ENCODE measurements at regions not wholly inside any gene's neighbourhood (a gene's known extent, or its start where the extent isn't known, plus 50 kb on each side); places are given as distances from the start of the nearest gene placed in this dataset.

DNA sequence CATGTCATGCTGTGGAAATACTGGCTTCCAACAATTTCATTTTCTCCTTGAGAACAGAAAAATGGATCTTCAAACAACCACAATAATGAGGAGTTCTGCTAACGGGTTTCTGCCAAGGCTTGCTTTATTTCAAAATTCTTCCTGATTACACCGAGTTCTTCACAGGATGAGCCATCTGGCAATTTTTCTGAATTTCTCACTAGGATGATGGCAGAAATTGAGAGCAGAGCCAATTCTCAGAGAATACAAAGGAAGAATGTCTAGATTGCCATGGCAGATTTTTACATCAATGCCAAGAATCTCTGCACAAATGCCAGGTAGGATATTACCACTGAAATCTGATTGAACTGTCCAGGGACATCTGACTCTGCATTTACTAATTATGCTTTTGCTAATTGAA, 619.0 kb upstream of the CHRM3 start:
- TF ChIP-seq, protein P1, sequence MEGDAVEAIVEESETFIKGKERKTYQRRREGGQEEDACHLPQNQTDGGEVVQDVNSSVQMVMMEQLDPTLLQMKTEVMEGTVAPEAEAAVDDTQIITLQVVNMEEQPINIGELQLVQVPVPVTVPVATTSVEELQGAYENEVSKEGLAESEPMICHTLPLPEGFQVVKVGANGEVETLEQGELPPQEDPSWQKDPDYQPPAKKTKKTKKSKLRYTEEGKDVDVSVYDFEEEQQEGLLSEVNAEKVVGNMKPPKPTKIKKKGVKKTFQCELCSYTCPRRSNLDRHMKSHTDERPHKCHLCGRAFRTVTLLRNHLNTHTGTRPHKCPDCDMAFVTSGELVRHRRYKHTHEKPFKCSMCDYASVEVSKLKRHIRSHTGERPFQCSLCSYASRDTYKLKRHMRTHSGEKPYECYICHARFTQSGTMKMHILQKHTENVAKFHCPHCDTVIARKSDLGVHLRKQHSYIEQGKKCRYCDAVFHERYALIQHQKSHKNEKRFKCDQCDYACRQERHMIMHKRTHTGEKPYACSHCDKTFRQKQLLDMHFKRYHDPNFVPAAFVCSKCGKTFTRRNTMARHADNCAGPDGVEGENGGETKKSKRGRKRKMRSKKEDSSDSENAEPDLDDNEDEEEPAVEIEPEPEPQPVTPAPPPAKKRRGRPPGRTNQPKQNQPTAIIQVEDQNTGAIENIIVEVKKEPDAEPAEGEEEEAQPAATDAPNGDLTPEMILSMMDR (IDR thresholded peaks at IDR 0.05): no peak
- no peak for TF ChIP-seq POLR2A (IDR thresholded peaks at IDR 0.05)

All from vagina (tissue), 2 donors.